ENCODE measurements at regions not wholly inside any gene's neighbourhood (a gene's known extent, or its start where the extent isn't known, plus 50 kb on each side); places are given as distances from the start of the nearest gene placed in this dataset.

GRCh38 chr2:35803126-35803525, 552.5 kb upstream of the CRIM1 start:
- TF ChIP-seq CTCF (IDR thresholded peaks at IDR 0.05) (no peak), POLR2A (IDR thresholded peaks at IDR 0.05) (no peak)

All from right lobe of liver (tissue), 4 donors.